ENCODE measurements at regions not wholly inside any gene's neighbourhood (a gene's known extent, or its start where the extent isn't known, plus 50 kb on each side); places are given as distances from the start of the nearest gene placed in this dataset.

- no peak for TF ChIP-seq EZH2 (IDR thresholded peaks at IDR 0.05; ENCODE audit: borderline replicate concordance, low read depth, low read length, severe bottlenecking)
- no peak for TF ChIP-seq CTCF (IDR thresholded peaks at IDR 0.05; ENCODE audit: extremely low read depth in 1 of 2, insufficient read depth in 1 of 2, low read depth in 1 of 2, low read length in 2 of 2)
- TF ChIP-seq POLR2A (IDR thresholded peaks at IDR 0.05; ENCODE audit: low read depth, low read length) = no peak
- no peak for TF ChIP-seq POLR2AphosphoS5 (IDR thresholded peaks at IDR 0.05; ENCODE audit: insufficient read depth, low read depth, low read length)
Observed at GRCh38 chr11:81839016-81839415, 894.6 kb downstream of the FAM181B start.
